Ovary (tissue), 7 donors: ENCODE measurements at regions not wholly inside any gene's neighbourhood (a gene's known extent, or its start where the extent isn't known, plus 50 kb on each side); places are given as distances from the start of the nearest gene placed in this dataset.

ENCODE experiments used
- DNase-seq, 5 donors: peaks; one replicate each; pipeline ENCODE4 v3.0.0-alpha.2; 2019 to 2020
- H3K27ac ChIP-seq, 2 donors: fragments of 200-600 bp; one replicate each; pipeline versions ENCODE4 v1.5.1 to v1.8.0; 2019 to 2022
- H3K27me3 ChIP-seq: fragments of 200-600 bp; one replicate; pipeline ENCODE4 v1.8.0; 2022
- H3K36me3 ChIP-seq: fragments of 200-600 bp; sonication (generic); one replicate; pipeline ENCODE4 v1.5.1; 2019
- H3K4me1 ChIP-seq: one replicate; pipeline ENCODE4 v1.8.1; 2013; ENCODE audit warnings: mild to moderate bottlenecking, moderate library complexity; ENCODE audit not compliant: insufficient read depth
- H3K4me3 ChIP-seq: fragments of 200-600 bp; sonication (generic); one replicate; pipeline ENCODE4 v1.5.1; 2017
- H3K9me3 ChIP-seq, 2 donors: fragments of 200-600 bp in 1 of 2; sonication (generic) in 1 of 2; one replicate each; pipeline versions ENCODE4 v1.5.1 to v1.8.1; 2013 to 2019; ENCODE audit warnings: mild to moderate bottlenecking in 1 of 2, moderate library complexity in 1 of 2
- CTCF ChIP-seq, 3 donors: fragments of 450-650 bp in 2 of 3; fragments of 200-600 bp in 1 of 3; IDR thresholded peaks; one replicate each; pipeline versions ENCODE4 v1.5.1 to v1.8.0; 2016 to 2022; ENCODE audit warnings: antibody characterized with exemption in 3 of 3, mild to moderate bottlenecking in 1 of 3
- EP300 ChIP-seq: sonication (generic); formaldehyde crosslinking; IDR thresholded peaks from one replicate; pipeline ENCODE4 v1.6.1; 2017; ENCODE audit warnings: antibody characterized with exemption
- POLR2A ChIP-seq: fragments of 450-650 bp; IDR thresholded peaks from one replicate; pipeline ENCODE4 v1.6.1; 2017; ENCODE audit warnings: antibody characterized with exemption, mild to moderate bottlenecking, moderate library complexity
- WGBS, 3 donors: extraction: QIAGEN DNeasy Blood & Tissue Kit in 1 of 3; methylation state at CpG; one replicate each; pipeline versions ENCODE4 v1.1.5 to v1.1.7; 2013 to 2017; 5-methylcytosine and 5-hydroxymethylcytosine counted together
- intact Hi-C, 4 donors: fragments of 100-400 bp; cut with DNase I; formaldehyde crosslinking; loops; one replicate each; pipeline versions ENCODE4 v1.11.0 to v1.15.1; 2022 to 2023
- donor health status: DM: no; HTN: no; CAD: no; lungs with moderate emphysema.
- donor health status: DM: no; HTN: no; CAD: no.
- donor health status: Bipolar disorder and iron deficiency.
- donor health status: DM: no; HTN: no; CAD: no.
- donor health status: DM: yes; HTN: yes; CAD: no.

- DNase-seq = no peak
- no peak for TF ChIP-seq EP300
- no peak for TF ChIP-seq CTCF (IDR thresholded peaks at IDR 0.05)
- no peak for TF ChIP-seq POLR2A
- Histone ChIP-seq H3K9me3 (no peaks in the 10 kb centered on the region), H3K27ac (no peak overlapping the region), H3K4me1 (no peaks in the 10 kb centered on the region), H3K4me3 (no peak overlapping the region), H3K27me3 (no peaks in the 10 kb centered on the region), H3K36me3 (no peaks in the 10 kb centered on the region)
- WGBS, 3 donors = 91 to 97% (median 94%) methylated on average over 34 of the region's 34 CpGs
- intact Hi-C loops = no loop called here
Measured at GRCh38 chr4:17414392-17414791, 97.5 kb downstream of the QDPR start.

DNA sequence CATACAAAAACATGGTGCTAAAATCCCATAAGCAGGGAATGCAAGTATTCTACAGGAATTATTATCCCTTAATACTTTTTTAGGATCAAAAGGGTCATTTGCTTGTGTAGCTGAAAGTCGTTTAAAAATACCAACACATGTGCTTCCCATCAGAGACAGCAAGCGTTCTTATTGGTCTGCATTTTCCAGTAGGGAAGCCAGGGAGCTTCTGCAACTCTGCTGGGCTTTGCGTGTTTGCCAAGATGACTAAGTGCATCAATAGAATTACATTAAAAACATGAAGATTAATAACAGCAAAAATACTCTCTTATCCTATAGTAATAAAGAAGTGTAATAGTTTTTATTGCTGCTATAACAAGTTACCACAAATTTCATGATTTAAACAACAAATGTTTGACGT lies 111.2 kb downstream of the QDPR start:
- no peaks in the 10 kb centered on the region for H3K36me3 ChIP-seq
- H3K27ac ChIP-seq = no peak overlapping the region
- no peaks in the 10 kb centered on the region for H3K27me3 ChIP-seq
- TF ChIP-seq EP300 = no peak
- TF ChIP-seq POLR2A = no peak
- no peak for TF ChIP-seq CTCF (IDR thresholded peaks at IDR 0.05)
- no peaks in the 10 kb centered on the region for H3K9me3 ChIP-seq
- DNase-seq = no peak
- H3K4me3 ChIP-seq = no peak overlapping the region
- H3K4me1 ChIP-seq = no peaks in the 10 kb centered on the region
- intact Hi-C loops = no loop called here
- WGBS, 3 donors = 53 to 72% (median 68%) methylated on average over 4 of the region's 4 CpGs

DNA sequence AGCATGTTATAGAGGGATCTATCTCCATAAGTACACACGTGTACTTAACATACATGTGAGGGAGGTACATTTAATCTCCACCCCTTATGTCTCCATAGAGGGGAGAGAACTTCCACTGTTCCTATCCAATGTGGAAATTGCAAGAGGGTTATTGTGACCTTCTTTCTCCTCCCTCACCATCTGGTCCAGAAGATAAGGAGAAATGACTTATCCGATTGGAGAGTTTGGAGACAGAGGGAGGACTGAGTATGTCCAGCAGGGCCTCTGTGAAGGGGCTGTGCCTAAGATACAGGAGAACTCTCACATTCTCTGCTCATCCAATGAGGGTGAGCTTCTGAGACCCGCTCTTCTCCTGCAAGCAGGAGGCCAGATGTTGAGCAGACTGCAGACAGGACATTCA lies 113.1 kb downstream of the QDPR start:
- H3K4me3 ChIP-seq = no peak overlapping the region
- H3K9me3 ChIP-seq = no peaks in the 10 kb centered on the region
- no peak overlapping the region for H3K27ac ChIP-seq
- WGBS, 3 donors = 54 to 66% (median 63%) methylated on average over 3 of the region's 3 CpGs
- DNase-seq = no peak
- H3K27me3 ChIP-seq = no peaks in the 10 kb centered on the region
- H3K4me1 ChIP-seq = no peaks in the 10 kb centered on the region
- no peak for TF ChIP-seq EP300
- no peak for TF ChIP-seq CTCF (IDR thresholded peaks at IDR 0.05)
- TF ChIP-seq POLR2A = no peak
- no peaks in the 10 kb centered on the region for H3K36me3 ChIP-seq
- intact Hi-C loops = no loop called here

DNA sequence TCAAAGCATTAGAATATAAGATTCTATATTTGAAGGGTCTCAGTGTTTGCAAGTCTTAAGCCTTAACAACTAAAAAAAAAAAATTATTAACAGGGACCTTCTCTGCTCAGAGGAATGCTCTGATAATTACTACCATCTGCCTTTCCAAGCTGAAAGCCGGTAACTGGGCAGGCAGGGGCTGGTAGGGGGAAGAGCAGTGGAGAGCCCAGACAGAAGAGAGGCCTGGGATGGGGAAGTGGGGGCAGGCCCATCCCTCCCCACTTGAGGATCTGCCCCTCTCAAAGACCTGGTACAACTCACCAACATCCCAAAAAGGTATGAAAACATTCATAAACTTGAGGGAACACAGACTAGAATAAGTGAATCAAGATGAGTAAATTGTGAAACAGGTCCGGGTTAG lies 113.9 kb downstream of the QDPR start:
- H3K27me3 ChIP-seq = no peaks in the 10 kb centered on the region
- TF ChIP-seq POLR2A = no peak
- no peak for TF ChIP-seq CTCF (IDR thresholded peaks at IDR 0.05)
- TF ChIP-seq EP300 = no peak
- DNase-seq = no peak
- no peak overlapping the region for H3K27ac ChIP-seq
- H3K36me3 ChIP-seq = no peaks in the 10 kb centered on the region
- no peaks in the 10 kb centered on the region for H3K9me3 ChIP-seq
- intact Hi-C loops = no loop called here
- WGBS, 3 donors = 57 to 69% (median 69%) methylated on average over 2 of the region's 2 CpGs
- no peak overlapping the region for H3K4me3 ChIP-seq
- H3K4me1 ChIP-seq = no peaks in the 10 kb centered on the region

- Histone ChIP-seq H3K4me1 (no peaks in the 10 kb centered on the region), H3K36me3 (no peaks in the 10 kb centered on the region), H3K4me3 (no peak overlapping the region), H3K9me3 (no peaks in the 10 kb centered on the region), H3K27ac (no peak overlapping the region), H3K27me3 (no peaks in the 10 kb centered on the region)
- DNase-seq = no peak
- no peak for TF ChIP-seq CTCF (IDR thresholded peaks at IDR 0.05)
- no peak for TF ChIP-seq POLR2A
- no peak for TF ChIP-seq EP300
- intact Hi-C loops = no loop called here
- WGBS, 3 donors = 44 to 59% (median 56%) methylated on average over 3 of the region's 3 CpGs
Measured at GRCh38 chr4:17397611-17398010, 114.3 kb downstream of the QDPR start.
